HG02623 (cell line): ENCODE measurements at regions not wholly inside any gene's neighbourhood (a gene's known extent, or its start where the extent isn't known, plus 50 kb on each side); places are given as distances from the start of the nearest gene placed in this dataset.
"Not testable (repeated sequence)": the region's sequence is repeated elsewhere in the genome, so short reads cannot be mapped to it uniquely, and the experiment has no call there.

Experiments
- ATAC-seq: cut with Tn5 transposase; IDR thresholded peaks from one replicate; pipeline ENCODE4 v1.9.1; 2021; ENCODE audit warnings: moderate library complexity; ENCODE audit not compliant: unreplicated experiment

DNA sequence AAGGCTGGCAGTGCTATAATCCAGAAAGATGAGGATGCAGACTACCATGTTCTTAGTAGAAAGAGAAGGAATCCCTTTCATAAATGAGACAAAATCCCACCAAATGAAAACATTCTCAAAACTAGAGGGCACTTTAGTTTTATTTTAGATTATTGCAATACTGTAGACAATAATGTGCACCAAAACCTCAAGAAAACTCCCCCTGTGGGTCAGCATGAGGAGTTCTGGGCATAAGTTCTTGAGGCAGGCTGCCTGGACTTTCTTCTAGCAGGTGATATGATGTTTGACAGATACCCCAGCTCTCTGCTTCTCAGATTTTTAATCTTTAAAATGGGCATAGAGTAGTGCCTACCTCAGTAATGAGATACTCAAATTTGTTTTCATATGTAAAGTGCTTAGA is 196.3 kb upstream of the CTNND2 start:
- no peak for ATAC-seq

- no peak for ATAC-seq
These were observed 195.1 kb upstream of the CTNND2 start for GRCh38 chr5:12099296-12099695.

DNA sequence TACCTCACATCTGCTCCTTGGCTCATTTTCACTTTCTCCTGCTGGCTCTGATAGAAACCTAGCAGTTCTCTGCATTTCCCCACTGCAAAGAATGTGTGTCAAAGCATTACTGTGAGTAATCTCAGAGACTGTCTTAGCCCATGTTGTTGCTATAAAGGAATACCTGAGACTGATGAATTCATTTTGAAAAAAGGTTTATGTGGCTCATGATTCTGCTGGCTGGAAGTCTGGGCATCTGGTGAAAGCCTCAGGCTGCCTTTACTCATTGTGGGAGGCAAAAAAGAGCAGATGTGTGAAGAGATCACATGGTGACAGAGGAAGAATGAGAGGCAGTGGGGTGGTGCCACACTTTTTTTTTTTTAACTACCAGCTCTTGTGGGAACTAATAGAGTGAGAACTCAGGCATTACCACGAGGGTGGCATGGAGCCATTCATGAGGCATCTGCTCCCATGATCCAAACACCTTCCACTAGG is 191.6 kb upstream of the CTNND2 start:
- ATAC-seq, result peak; percentile 65

DNA sequence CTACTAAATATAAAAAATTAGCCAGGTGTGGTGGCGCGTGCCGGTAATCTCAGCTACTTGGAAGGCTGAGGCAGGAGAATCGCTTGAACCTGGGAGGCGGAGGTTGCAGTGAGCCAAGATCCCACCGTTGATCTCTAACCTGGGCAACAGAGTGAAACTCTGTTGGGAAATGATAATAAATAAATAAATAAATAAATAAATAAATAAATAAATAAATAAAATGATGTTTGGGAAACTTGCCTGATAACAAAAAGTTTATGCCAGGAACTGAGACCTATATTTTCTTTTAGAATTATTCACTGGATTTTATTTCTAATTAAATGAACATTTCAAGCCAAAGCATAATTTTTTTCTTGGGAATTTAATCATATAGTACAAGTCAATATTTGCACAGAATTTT is 189.3 kb upstream of the CTNND2 start:
- ATAC-seq, result no peak

- no peak for ATAC-seq
These were observed 176.5 kb upstream of the CTNND2 start for GRCh38 chr5:12080761-12081160.

- not testable (repeated sequence) for ATAC-seq
These were observed 174.0 kb upstream of the CTNND2 start for GRCh38 chr5:12078286-12078685.

- no peak for ATAC-seq
These were observed 169.2 kb upstream of the CTNND2 start for GRCh38 chr5:12073426-12073825.

GRCh38 chr5:12072441-12072840 is 168.2 kb upstream of the CTNND2 start:
- ATAC-seq, result no peak

DNA sequence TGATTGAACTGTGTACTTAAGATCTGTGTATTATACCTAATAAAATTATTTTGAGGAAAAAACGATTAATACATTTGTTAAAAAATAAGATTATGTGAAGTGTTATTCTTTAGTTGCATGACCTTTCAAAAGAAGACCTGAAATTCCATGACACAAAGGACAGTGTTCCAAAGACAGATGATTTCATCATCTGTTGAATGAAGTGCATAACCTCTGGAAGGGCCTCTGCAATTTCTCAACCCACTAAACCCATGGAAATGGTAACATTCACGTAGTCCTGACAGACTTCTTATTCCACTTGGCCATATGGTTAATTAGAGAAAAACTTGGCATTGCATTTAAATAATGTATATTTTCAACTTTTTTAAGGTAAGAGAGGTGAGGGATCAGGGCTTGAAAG is 167.2 kb upstream of the CTNND2 start:
- ATAC-seq, result no peak

- ATAC-seq, result peak; percentile 50
These were observed 119.5 kb upstream of the CTNND2 start for GRCh38 chr5:12023614-12024241.

DNA sequence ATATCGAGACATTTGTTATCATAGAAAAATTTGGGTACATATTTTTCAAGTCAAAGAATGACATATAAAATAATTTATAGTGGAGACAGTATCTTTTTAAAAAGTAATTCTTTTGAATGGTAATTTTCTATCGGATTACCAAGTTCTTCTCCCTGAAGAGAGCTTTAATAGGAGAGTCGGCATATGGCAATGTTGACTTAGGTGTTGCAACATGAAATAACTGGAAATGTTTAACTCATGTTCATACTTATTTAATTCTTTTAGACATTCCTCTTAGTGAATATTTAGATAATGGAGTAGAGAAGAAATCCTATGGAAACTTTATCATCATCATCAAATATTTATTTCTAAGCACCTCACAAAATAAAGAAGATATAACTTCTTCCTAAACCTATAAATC is 118.2 kb upstream of the CTNND2 start:
- no peak for ATAC-seq

DNA sequence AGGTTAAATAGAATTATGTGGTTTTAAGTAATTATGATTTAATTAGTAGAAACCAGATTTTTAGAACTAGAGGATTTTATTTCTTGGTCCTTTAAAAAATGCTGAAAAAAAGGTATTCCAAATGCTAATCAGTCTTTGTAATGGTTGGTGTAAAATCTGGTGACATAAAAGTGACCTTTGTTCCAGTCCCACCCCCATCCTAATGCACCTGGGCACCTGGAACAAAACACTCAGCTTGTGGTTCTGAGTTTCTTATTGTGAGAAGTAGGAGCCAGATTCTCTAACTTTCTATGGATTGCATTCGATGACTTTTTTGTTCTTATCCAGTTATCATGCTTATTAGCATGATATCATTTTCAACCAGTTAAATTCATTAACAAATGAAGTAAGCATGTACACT is 115.1 kb upstream of the CTNND2 start:
- ATAC-seq, result no peak

DNA sequence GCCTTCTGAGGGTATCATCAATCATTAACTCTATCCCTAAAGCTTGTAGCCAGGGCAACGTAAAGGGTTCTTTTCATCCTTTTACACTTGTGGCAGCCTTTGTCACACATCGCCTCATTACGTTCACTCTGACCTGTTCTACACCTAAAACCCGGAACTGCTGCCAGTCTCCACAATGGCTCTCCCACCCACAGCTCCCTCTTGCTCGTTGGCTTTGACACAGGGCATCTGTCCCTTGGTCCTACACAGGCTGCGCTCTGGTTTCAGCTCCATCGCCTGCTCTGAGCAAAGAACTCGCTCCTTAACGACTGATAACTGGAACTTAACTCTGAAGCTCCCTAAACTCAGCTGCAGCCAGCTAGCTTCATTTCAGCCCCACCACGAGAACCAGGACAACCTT is 112.8 kb upstream of the CTNND2 start:
- no peak for ATAC-seq

GRCh38 chr5:12016159-12016746 is 112.0 kb upstream of the CTNND2 start:
- no peak for ATAC-seq

DNA sequence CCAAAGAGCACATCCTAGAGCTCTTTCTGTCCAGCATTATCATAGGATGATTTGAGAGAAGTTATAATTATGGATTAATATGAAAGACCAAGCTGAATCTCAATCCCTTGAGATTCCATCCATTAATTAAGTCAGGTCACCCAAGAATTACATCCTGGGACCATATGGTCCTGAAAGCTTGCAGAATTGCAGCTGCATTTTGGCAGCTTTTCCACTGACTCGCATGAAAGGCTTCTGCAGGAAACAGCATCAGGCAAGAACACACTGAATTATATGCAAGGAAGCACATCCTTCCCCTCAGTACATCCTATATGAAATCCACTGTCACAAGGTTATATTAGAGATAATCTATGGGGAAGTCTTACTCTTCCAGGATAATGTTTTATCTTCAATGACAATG is 109.1 kb upstream of the CTNND2 start:
- ATAC-seq, result no peak

- ATAC-seq, result no peak
These were observed 99.4 kb upstream of the CTNND2 start for GRCh38 chr5:12003680-12004079.

GRCh38 chr5:11998397-11998796 is 94.2 kb upstream of the CTNND2 start:
- no peak for ATAC-seq

DNA sequence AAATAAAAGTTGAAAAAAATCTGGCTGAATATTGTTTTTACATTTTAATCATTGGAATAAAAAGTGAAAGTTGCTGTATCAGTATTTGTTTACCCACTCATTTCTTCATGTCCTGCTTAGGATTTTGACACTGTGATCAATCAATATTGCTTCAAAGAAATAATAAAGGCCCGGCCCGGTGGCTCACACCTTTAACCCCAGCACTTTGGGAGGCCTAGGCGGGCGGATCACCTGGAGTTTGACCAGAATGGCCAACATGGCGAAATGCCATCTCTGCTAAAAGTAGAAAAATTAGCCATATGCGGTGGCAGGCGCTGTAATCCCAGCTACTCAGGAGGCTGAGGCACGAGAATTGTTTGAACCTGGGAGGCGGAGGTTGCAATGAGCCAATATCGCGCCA is 93.7 kb upstream of the CTNND2 start:
- ATAC-seq, result no peak

DNA sequence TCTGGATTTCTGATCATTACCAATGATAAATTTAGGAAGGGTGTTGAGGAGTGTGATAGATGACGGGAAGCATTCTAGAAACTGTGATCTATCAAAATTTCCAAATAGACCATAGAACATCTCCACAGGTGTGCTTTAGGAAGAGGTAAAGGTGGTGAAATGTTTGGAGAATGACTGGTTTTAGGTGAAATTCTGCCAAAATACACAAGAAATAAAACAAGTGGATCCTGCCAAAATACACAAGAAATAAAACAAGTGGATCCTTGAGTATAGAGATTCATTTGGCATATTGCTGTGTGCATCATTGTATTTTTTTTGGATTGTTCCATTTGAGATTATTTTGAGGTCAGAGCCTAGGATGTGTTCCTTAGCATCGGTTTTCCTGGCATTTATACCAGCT is 88.3 kb upstream of the CTNND2 start:
- ATAC-seq, result no peak

- no peak for ATAC-seq
These were observed 81.7 kb upstream of the CTNND2 start for GRCh38 chr5:11985993-11986392.

- ATAC-seq, result no peak
These were observed 80.0 kb upstream of the CTNND2 start for GRCh38 chr5:11984196-11984595.

GRCh38 chr5:11981986-11982385 is 77.7 kb upstream of the CTNND2 start:
- no peak for ATAC-seq

DNA sequence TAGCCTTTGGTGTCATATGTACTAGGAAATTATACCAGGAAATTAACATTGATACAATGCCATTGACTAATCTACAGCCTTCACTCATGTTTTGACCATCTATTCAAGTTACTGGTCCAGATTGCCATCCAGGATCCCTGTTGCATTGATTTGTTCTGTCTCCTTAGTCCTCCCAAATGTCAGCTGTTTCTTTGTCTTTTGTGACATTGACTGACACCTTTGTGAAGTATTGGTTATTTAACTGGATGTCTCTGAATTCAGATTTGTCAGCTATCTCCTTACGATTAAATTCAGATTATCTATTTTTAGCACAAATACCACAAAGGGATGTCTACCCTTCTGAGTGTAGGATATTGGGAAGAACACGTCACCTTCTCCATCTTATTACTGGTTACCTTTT is 73.7 kb upstream of the CTNND2 start:
- ATAC-seq, result no peak
